ENCODE measurements at regions not wholly inside any gene's neighbourhood (a gene's known extent, or its start where the extent isn't known, plus 50 kb on each side); places are given as distances from the start of the nearest gene placed in this dataset.

GRCh38 chr6:166810864-166811263 lies 145.5 kb downstream of the RNASET2 start:
- TF ChIP-seq SIN3A (IDR thresholded peaks at IDR 0.05; ENCODE audit: borderline replicate concordance, insufficient read depth, low read length), result no peak
- TF ChIP-seq POLR2AphosphoS5 (IDR thresholded peaks at IDR 0.05; ENCODE audit: low read depth, low read length), result no peak
- TF ChIP-seq FOXP2 (optimal IDR thresholded peaks at IDR 0.05; ENCODE audit: borderline replicate concordance, extremely low read depth, extremely low read length, insufficient read depth), result no peak
- no peak for TF ChIP-seq REST (IDR thresholded peaks at IDR 0.05; ENCODE audit: insufficient read depth in 1 of 2, low read depth in 2 of 2, low read length in 2 of 2)
- no peak for TF ChIP-seq TAF1 (IDR thresholded peaks at IDR 0.05; ENCODE audit: borderline replicate concordance, insufficient read depth, low read length)

- TF ChIP-seq POLR2AphosphoS5 (IDR thresholded peaks at IDR 0.05; ENCODE audit: low read depth, low read length), result no peak
- no peak for TF ChIP-seq REST (IDR thresholded peaks at IDR 0.05; ENCODE audit: insufficient read depth in 1 of 2, low read depth in 2 of 2, low read length in 2 of 2)
- no peak for TF ChIP-seq TAF1 (IDR thresholded peaks at IDR 0.05; ENCODE audit: borderline replicate concordance, insufficient read depth, low read length)
- TF ChIP-seq SIN3A (IDR thresholded peaks at IDR 0.05; ENCODE audit: borderline replicate concordance, insufficient read depth, low read length), result no peak
- TF ChIP-seq FOXP2 (optimal IDR thresholded peaks at IDR 0.05; ENCODE audit: borderline replicate concordance, extremely low read depth, extremely low read length, insufficient read depth), result no peak
These were observed 146.6 kb downstream of the RNASET2 start for GRCh38 chr6:166809721-166810120.

GRCh38 chr6:166806962-166807757 lies 149.2 kb downstream of the RNASET2 start:
- TF ChIP-seq FOXP2 (optimal IDR thresholded peaks at IDR 0.05; ENCODE audit: borderline replicate concordance, extremely low read depth, extremely low read length, insufficient read depth), result no peak
- TF ChIP-seq REST (IDR thresholded peaks at IDR 0.05; ENCODE audit: insufficient read depth in 1 of 2, low read depth in 2 of 2, low read length in 2 of 2), result no peak
- no peak for TF ChIP-seq TAF1 (IDR thresholded peaks at IDR 0.05; ENCODE audit: borderline replicate concordance, insufficient read depth, low read length)
- TF ChIP-seq SIN3A (IDR thresholded peaks at IDR 0.05; ENCODE audit: borderline replicate concordance, insufficient read depth, low read length), result no peak
- TF ChIP-seq POLR2AphosphoS5 (IDR thresholded peaks at IDR 0.05; ENCODE audit: low read depth, low read length), result no peak

- TF ChIP-seq SIN3A (IDR thresholded peaks at IDR 0.05; ENCODE audit: borderline replicate concordance, insufficient read depth, low read length), result no peak
- TF ChIP-seq REST (IDR thresholded peaks at IDR 0.05; ENCODE audit: insufficient read depth in 1 of 2, low read depth in 2 of 2, low read length in 2 of 2), result no peak
- TF ChIP-seq FOXP2 (optimal IDR thresholded peaks at IDR 0.05; ENCODE audit: borderline replicate concordance, extremely low read depth, extremely low read length, insufficient read depth), result no peak
These were observed 150.0 kb downstream of the RNASET2 start for GRCh38 chr6:166806217-166806838.

Measured in PFSK-1 (cell line).